ENCODE measurements at regions not wholly inside any gene's neighbourhood (a gene's known extent, or its start where the extent isn't known, plus 50 kb on each side); places are given as distances from the start of the nearest gene placed in this dataset.

DNA sequence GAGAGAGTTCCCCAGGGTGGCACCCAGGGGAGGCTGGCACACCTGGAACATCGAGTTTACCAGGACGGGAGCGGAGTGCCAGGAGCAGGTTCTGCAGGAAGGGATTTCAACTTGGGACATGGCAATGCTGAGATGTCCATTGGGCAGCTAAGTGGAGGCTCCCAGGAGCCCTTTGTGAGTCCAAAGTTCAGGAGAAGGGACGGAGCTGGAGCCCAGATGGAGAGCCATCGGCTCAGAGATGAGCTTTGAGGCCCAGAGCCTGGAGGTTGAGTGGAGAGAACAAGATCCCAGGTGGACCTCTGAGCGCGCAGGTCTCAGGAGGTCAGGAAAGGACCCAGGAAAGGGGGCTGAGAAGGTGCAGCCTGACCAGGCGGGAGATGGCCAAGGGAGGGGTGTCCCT lies 67.5 kb upstream of the AFDN start:
- Histone ChIP-seq H3K4me3 (ENCODE audit: extremely low read depth, insufficient read depth, low read length, poor library complexity, severe bottlenecking) (no peak overlapping the region), H3K4me1 (ENCODE audit: control insufficient read depth, insufficient read depth, low read length, poor library complexity, severe bottlenecking) (peaks cover 2% of the 10 kb centered on the region), H3K9me3 (ENCODE audit: control insufficient read depth, low read length) (no peaks in the 10 kb centered on the region), H3K36me3 (ENCODE audit: control insufficient read depth, insufficient read depth, low read length) (no peaks in the 10 kb centered on the region), H3K27ac (ENCODE audit: low read depth, low read length, severe bottlenecking) (no peak overlapping the region)
- WGBS, 2 experiments (ENCODE audit: insufficient coverage in 2 of 2): 93 to 99% methylated on average over 7 to 8 of the region's 8 CpGs

DNA sequence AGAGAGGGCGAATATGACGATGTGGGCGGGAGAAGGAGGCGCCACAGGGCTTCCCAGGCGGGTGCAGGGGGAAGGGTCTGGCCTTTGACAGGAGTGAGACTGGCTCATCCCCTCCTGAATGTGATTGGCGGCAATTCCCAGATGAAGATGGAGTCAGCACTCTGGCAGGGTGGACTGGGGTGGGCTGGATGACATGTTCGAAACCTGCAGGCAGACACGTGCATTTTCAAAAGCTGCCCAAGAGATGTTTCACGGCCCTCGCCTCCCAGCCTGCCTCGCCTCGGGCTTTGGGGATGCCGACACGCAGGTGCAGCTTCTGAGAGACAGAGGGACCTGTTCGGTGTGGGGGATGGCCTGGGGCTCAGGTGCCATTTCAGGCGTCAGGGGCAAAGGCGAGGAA lies 66.8 kb upstream of the AFDN start:
- H3K4me1 ChIP-seq (ENCODE audit: control insufficient read depth, insufficient read depth, low read length, poor library complexity, severe bottlenecking): peaks cover 2% of the 10 kb centered on the region
- H3K27ac ChIP-seq (ENCODE audit: low read depth, low read length, severe bottlenecking): no peak overlapping the region
- no peaks in the 10 kb centered on the region for H3K36me3 ChIP-seq (ENCODE audit: control insufficient read depth, insufficient read depth, low read length)
- H3K9me3 ChIP-seq (ENCODE audit: control insufficient read depth, low read length): no peaks in the 10 kb centered on the region
- no peak overlapping the region for H3K4me3 ChIP-seq (ENCODE audit: extremely low read depth, insufficient read depth, low read length, poor library complexity, severe bottlenecking)
- 93 to 95% methylated on average over 15 to 17 of the region's 17 CpGs for WGBS, 2 experiments (ENCODE audit: insufficient coverage in 2 of 2)

DNA sequence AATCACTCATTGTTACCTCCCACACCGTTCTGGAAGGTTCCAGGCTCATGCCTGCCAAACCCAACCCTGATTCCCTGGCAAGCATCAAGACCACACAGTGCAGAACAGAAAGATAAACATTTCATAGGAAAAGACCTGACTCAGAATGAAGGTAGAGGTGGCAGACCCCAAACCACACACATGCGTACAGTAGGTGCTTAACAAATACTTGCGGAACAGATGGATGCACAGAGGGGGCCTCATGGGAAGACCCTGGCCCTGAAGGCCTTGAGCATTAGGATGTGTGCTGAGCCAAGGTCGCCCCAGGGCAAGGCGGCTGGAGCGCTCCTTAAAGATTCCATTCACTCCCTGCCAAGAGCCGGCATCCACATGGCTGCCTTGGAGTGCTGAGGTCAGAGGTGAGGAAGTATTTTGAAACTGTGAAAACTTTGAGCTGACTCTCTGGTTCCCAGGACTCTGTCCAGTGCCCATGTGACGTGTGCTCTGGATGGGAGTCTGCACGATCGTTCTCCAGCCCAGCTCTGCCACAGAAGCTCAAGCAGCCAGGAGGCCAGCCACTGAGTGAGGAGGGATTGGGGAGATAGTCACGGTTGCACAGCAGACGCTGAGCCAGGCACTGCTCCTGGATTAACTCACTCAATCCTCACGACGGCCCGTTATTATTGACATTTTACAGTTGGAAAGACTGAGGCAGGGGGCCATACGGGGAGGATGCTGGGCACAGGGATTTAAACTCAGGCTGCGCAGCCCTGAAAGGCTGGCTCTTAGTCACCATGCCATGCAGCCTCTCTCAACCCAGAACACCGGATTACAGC lies 65.5 kb upstream of the AFDN start:
- Histone ChIP-seq H3K27ac (ENCODE audit: low read depth, low read length, severe bottlenecking) (no peak overlapping the region), H3K9me3 (ENCODE audit: control insufficient read depth, low read length) (no peaks in the 10 kb centered on the region), H3K4me1 (ENCODE audit: control insufficient read depth, insufficient read depth, low read length, poor library complexity, severe bottlenecking) (no peaks in the 10 kb centered on the region), H3K36me3 (ENCODE audit: control insufficient read depth, insufficient read depth, low read length) (no peaks in the 10 kb centered on the region), H3K4me3 (ENCODE audit: extremely low read depth, insufficient read depth, low read length, poor library complexity, severe bottlenecking) (no peak overlapping the region)
- WGBS, 2 experiments (ENCODE audit: insufficient coverage in 2 of 2): 84 to 85% methylated on average over 9 to 17 of the region's 18 CpGs

DNA sequence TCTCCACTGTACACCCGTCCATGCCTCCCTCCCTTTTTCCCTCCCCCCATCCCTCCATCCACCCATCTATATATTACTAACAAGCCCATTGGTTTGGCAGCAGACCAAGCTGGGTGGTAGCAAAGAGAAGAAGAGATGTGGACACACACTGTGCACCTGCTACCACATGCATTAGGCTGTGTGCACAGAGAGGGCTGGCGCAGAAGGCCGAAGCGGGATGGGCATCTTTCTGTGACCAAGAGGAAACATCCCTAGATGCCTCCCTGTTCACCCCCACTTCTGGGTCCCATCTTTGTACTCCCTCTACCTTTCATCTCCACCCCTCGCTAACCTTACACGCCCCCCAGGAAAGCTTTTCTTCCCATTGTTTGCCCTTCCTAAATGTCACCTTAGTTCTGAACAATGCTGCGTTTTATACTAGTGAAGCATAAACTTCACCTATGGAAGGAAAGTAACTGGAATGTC lies 64.9 kb upstream of the AFDN start:
- Histone ChIP-seq H3K9me3 (ENCODE audit: control insufficient read depth, low read length) (no peaks in the 10 kb centered on the region), H3K27ac (ENCODE audit: low read depth, low read length, severe bottlenecking) (no peak overlapping the region), H3K36me3 (ENCODE audit: control insufficient read depth, insufficient read depth, low read length) (no peaks in the 10 kb centered on the region), H3K4me3 (ENCODE audit: extremely low read depth, insufficient read depth, low read length, poor library complexity, severe bottlenecking) (no peak overlapping the region), H3K4me1 (ENCODE audit: control insufficient read depth, insufficient read depth, low read length, poor library complexity, severe bottlenecking) (no peaks in the 10 kb centered on the region)
- WGBS, 2 experiments (ENCODE audit: insufficient coverage in 2 of 2): 87 to 100% methylated on average over 2 to 6 of the region's 7 CpGs

DNA sequence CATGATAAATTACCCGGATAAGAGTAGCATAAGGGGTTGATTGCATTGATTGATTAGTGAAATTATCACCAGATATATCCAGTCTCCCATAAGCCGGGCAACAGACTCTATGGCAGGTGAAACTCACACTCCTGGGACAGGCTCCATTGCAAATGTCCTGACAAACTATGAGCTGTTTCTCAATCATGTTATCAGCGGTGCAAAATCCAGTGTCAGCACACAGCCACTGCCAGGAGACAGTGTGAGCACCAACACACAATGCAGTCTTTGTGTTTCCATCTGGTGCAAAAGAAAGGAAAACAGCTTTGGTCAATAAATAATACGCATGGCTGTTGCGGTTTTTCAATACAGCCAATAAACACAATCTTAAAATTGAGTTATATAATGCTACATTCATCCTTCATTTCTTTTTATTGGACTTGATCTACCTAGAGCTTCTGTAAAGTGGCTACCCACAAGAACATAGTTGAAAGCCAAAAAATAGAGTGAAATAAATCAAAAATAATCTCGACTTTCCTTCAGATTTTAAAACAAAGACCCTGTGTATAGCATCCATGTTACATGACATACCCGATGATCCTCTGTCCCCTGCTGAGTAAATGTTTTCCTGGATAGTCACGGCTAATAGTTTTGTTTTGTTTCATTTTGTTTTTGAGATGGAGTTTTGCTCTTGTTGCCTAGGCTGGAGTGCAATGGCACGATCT lies 64.3 kb upstream of the AFDN start:
- 94 to 100% methylated on average over 1 to 2 of the region's 9 CpGs for WGBS, 2 experiments (ENCODE audit: insufficient coverage in 2 of 2)
- Histone ChIP-seq H3K9me3 (ENCODE audit: control insufficient read depth, low read length) (no peaks in the 10 kb centered on the region), H3K36me3 (ENCODE audit: control insufficient read depth, insufficient read depth, low read length) (no peaks in the 10 kb centered on the region), H3K27ac (ENCODE audit: low read depth, low read length, severe bottlenecking) (no peak overlapping the region), H3K4me1 (ENCODE audit: control insufficient read depth, insufficient read depth, low read length, poor library complexity, severe bottlenecking) (no peaks in the 10 kb centered on the region), H3K4me3 (ENCODE audit: extremely low read depth, insufficient read depth, low read length, poor library complexity, severe bottlenecking) (no peak overlapping the region)

DNA sequence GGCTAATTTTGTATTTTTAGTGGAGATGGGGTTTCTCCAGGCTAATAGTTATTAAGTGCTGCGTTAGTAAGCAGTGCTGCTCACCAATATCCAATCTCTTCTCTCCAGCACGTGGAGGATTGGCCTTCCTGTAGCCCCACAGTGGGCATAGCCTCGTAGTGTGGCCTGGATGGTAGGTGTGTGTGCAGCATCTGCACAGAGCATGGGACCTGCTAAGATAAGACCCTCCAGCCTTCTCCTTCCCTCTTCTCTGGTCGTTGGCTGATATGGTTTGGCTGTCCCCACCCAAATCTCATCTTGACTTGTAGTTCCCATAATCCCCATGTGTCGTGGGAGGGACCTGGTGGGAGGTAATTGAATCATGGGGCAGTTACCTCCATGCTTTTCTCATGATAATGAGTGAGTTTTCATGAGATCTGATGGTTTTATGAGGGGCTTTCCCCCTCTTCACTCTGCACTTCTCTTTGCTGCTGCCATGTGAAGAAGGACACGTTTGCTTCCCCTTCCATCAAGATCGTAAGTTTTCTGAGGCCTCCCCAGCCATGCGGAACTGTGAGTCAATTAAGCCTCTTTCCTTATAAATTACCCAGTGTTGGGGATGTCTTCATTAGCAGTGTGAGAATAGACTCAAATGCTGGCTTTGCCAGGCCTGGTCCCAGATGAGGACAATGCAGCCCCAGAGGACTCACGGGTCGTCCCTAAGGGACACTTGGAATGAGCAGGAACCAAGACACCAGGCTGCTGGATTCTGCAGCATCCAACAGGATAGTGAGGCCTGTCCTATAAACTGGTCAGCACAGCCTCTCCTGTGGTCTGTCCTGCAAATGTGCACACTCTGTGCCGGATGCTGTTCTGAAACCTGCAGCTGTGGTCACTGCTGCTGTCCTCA lies 63.4 kb upstream of the AFDN start:
- Histone ChIP-seq H3K27ac (ENCODE audit: low read depth, low read length, severe bottlenecking) (no peak overlapping the region), H3K36me3 (ENCODE audit: control insufficient read depth, insufficient read depth, low read length) (no peaks in the 10 kb centered on the region), H3K4me1 (ENCODE audit: control insufficient read depth, insufficient read depth, low read length, poor library complexity, severe bottlenecking) (no peaks in the 10 kb centered on the region), H3K4me3 (ENCODE audit: extremely low read depth, insufficient read depth, low read length, poor library complexity, severe bottlenecking) (no peak overlapping the region), H3K9me3 (ENCODE audit: control insufficient read depth, low read length) (no peaks in the 10 kb centered on the region)
- 100% methylated on average over 4 to 5 of the region's 11 CpGs for WGBS, 2 experiments (ENCODE audit: insufficient coverage in 2 of 2)

DNA sequence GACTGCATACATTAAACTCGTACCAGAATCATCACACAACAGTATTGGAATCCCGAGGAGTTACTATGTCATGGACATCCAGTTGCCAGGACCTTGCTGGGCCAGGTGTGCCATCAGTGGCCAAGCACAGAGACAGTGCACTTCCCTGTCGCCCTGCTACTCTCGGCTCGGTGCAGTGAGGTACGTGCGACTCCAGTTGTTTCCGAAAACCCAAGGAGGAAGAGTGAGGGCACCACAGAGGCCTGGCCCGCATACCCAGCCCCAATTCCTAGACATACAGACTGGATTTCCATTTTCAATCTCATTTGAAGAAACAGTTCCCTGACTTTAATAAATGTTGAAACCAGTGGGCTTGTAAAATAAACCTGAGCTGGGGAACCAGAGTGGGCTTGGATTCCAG lies 62.5 kb upstream of the AFDN start:
- Histone ChIP-seq H3K4me3 (ENCODE audit: extremely low read depth, insufficient read depth, low read length, poor library complexity, severe bottlenecking) (no peak overlapping the region), H3K4me1 (ENCODE audit: control insufficient read depth, insufficient read depth, low read length, poor library complexity, severe bottlenecking) (no peaks in the 10 kb centered on the region), H3K27ac (ENCODE audit: low read depth, low read length, severe bottlenecking) (no peak overlapping the region), H3K9me3 (ENCODE audit: control insufficient read depth, low read length) (no peaks in the 10 kb centered on the region), H3K36me3 (ENCODE audit: control insufficient read depth, insufficient read depth, low read length) (no peaks in the 10 kb centered on the region)
- WGBS, 2 experiments (ENCODE audit: insufficient coverage in 2 of 2): 94 to 95% methylated on average over 9 of the region's 9 CpGs

DNA sequence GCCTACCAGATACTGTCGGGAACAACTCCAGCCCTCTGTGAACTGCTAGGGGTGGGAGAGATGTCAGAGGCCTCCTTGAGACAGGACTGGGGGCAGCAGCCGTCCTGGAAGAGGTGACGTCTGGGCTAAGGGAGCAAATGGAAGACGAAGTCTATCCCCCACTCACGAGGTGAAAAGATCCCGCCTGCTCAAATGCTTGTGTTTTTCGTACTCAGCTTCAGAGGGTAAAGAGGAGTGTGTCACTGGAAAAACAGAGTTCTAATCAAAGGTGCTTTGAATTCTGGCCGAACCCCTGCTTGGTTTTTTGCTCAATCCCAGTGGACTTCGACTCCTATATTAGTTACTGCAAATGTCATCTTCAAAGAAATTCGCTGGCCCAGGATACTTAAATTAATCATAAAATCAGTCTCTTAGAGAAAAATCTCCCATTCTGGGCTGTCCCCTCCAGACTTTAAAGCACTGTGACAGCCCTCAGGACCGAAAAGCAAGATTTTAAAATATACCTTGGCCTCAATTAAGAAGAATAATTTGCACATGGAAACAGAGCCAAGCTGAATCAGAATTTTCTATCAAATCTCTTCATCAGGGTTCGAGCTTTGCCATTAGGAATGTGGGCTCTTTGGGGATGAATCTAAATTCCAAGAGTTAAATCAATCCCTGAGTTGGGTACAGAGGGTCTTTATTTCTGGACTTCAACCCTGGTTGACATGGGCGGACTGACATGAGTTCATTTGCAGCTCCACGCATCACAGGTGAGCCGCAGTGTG lies 61.8 kb upstream of the AFDN start:
- Histone ChIP-seq H3K9me3 (ENCODE audit: control insufficient read depth, low read length) (no peaks in the 10 kb centered on the region), H3K27ac (ENCODE audit: low read depth, low read length, severe bottlenecking) (no peak overlapping the region), H3K36me3 (ENCODE audit: control insufficient read depth, insufficient read depth, low read length) (no peaks in the 10 kb centered on the region), H3K4me1 (ENCODE audit: control insufficient read depth, insufficient read depth, low read length, poor library complexity, severe bottlenecking) (no peaks in the 10 kb centered on the region), H3K4me3 (ENCODE audit: extremely low read depth, insufficient read depth, low read length, poor library complexity, severe bottlenecking) (no peak overlapping the region)
- WGBS, 2 experiments (ENCODE audit: insufficient coverage in 2 of 2): 91 to 92% methylated on average over 14 of the region's 15 CpGs

DNA sequence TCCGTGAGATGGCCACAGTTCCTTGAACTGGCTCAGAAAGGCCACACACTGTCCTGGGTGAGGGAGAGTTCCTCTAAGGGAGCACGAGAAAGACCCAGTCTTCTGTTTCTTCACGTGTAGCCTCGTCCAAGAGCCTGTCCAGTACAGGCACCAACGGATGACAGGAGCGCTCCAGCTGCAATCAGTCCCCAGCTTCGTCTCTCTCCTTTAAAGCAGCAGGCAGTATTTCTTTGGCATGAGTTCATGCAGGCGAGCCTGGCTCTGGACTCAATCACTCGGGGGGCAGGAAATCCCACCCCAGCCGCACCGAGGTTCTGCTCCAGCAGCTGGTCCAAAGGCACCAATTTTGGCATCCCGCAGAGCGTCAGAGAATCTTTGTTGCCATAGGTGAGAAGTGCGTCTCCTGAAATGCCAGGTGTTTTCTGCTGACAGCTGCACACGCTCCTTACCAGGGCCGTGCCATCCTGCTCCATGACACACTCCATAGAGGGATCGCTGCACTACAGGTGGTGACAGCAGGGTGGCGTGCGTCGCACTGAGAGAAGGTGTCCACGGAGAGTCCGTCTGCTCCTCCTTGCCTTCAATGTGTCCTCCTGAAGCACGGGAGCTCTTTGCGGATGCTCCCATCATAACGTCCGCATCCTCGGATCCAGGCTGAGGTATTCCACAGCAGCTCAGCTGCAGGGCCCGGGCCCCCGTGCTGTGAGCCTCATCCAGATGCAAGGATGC lies 59.6 kb upstream of the AFDN start:
- Histone ChIP-seq H3K27ac (ENCODE audit: low read depth, low read length, severe bottlenecking) (no peak overlapping the region), H3K9me3 (ENCODE audit: control insufficient read depth, low read length) (no peaks in the 10 kb centered on the region), H3K36me3 (ENCODE audit: control insufficient read depth, insufficient read depth, low read length) (no peaks in the 10 kb centered on the region), H3K4me1 (ENCODE audit: control insufficient read depth, insufficient read depth, low read length, poor library complexity, severe bottlenecking) (no peaks in the 10 kb centered on the region), H3K4me3 (ENCODE audit: extremely low read depth, insufficient read depth, low read length, poor library complexity, severe bottlenecking) (no peak overlapping the region)
- 92 to 94% methylated on average over 29 of the region's 29 CpGs for WGBS, 2 experiments (ENCODE audit: insufficient coverage in 2 of 2)

Data from mesodermal cell (in vitro differentiated cells).